ENCODE measurements at regions not wholly inside any gene's neighbourhood (a gene's known extent, or its start where the extent isn't known, plus 50 kb on each side); places are given as distances from the start of the nearest gene placed in this dataset.
A peak's percentile ranks its signal among the peaks of the same experiment; 100 is the strongest.

DNA sequence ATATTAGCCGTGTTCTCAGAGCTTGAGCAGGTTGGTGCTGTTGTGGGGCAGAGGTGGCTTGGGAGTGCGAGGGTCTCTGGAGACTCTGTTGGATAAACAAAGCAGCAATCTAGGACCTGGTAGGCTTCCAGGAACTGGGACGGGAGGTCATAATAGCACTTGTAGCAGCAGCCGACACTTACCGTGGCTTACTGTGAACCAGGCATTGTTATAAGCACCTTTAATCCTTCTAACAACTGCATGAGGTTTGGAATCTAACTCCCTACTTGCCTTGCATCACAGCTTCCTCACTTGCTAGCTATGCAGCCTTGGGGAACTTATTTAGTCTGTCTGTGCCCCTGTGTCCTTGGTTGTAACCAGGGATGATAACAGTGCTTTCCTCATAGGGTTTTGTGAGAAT is 94.9 kb downstream of the NAV1 start:
- POLR2A ChIA-PET (ENCODE audit: partially characterized antibody): interaction anchor here (1.6 kb wide), 1 partner anchor 17 kb away, joined by 8 read pairs; no protein-coding TSS in a partner anchor
- no peak overlapping the region for H2BK15ac ChIP-seq (ENCODE audit: low read length)
- no peaks in the 10 kb centered on the region for H4K20me1 ChIP-seq (replicated peaks in 1 of 2; ENCODE audit: control insufficient read depth in 1 of 2, insufficient read depth in 2 of 2, low read length in 2 of 2)
- no peak overlapping the region for H3K56ac ChIP-seq (replicated peaks; ENCODE audit: insufficient read length, low read depth, low read length)
- no peaks in the 10 kb centered on the region for H3K79me2 ChIP-seq (ENCODE audit: control insufficient read depth in 1 of 2, insufficient read depth in 2 of 2, low read length in 2 of 2)
- H3K4ac ChIP-seq (replicated peaks; ENCODE audit: insufficient read length, low read depth, low read length): no peak overlapping the region
- H3K79me1 ChIP-seq (ENCODE audit: low read depth, low read length): no peaks in the 10 kb centered on the region
- no peak overlapping the region for H4K91ac ChIP-seq (replicated peaks; ENCODE audit: insufficient read length, low read length)
- CTCF ChIA-PET (ENCODE audit: partially characterized antibody): interaction anchor here (1.0 to 2.1 kb wide), 6 partner anchors 9 to 74 kb away, joined by 3 to 5 read pairs (median 3); no protein-coding TSS in a partner anchor
- H2BK20ac ChIP-seq (ENCODE audit: low read length): no peak overlapping the region
- H2BK5ac ChIP-seq (ENCODE audit: low read depth, low read length): no peak overlapping the region
- no peak overlapping the region for H2BK120ac ChIP-seq (replicated peaks; ENCODE audit: low read depth, low read length)
- H2AK5ac ChIP-seq (ENCODE audit: low read depth, low read length): no peak overlapping the region
- H3K9ac ChIP-seq (replicated peaks in 1 of 4; ENCODE audit: extremely low read depth in 1 of 4, low read depth in 3 of 4, low read length in 3 of 4): no peak overlapping the region
- no peaks in the 10 kb centered on the region for H3K23me2 ChIP-seq (ENCODE audit: low read depth, low read length)
- peak; percentile 24 for FAIRE-seq
- WGBS, 2 experiments (ENCODE audit: extremely low coverage in 1 of 2, insufficient coverage in 1 of 2, insufficient read length in 1 of 2, insufficient replicate concordance in 2 of 2, low coverage in 1 of 2, low lambda C conversion rate in 2 of 2, missing lambda C conversion rate in 1 of 2): 88% methylated on average over 5 of the region's 5 CpGs; no CpG with 5 or more reads in 1 of the 2 experiments
- no peaks in the 10 kb centered on the region for H3K9me3 ChIP-seq (ENCODE audit: insufficient read depth in 2 of 2, low read depth in 1 of 2, low read length in 1 of 2)
- H2BK12ac ChIP-seq (ENCODE audit: low read depth, low read length): no peak overlapping the region
- H3K27me3 ChIP-seq (replicated peaks in 1 of 4; ENCODE audit: control insufficient read depth in 3 of 4, extremely low read depth in 1 of 4, insufficient read depth in 3 of 4, low read length in 3 of 4): no peaks in the 10 kb centered on the region
- no peak overlapping the region for H3K4me2 ChIP-seq (ENCODE audit: insufficient read depth in 1 of 2, low read depth in 2 of 2, low read length in 2 of 2)
- no peak overlapping the region for H3K4me3 ChIP-seq (ENCODE audit: extremely low read depth in 1 of 4, insufficient read depth in 2 of 4, low read depth in 3 of 4, low read length in 4 of 4)
- no peak overlapping the region for H4K8ac ChIP-seq (ENCODE audit: extremely low read depth, insufficient read depth, low read length)
- H3K14ac ChIP-seq (ENCODE audit: insufficient read length): no peak overlapping the region
- peaks cover 3 to 13% (median 8%) of the 10 kb centered on the region in 4 experiments; a peak in 6 of 7 replicates for H3K4me1 ChIP-seq (replicated peaks in 1 of 4; ENCODE audit: control insufficient read depth in 3 of 4, insufficient read depth in 4 of 4, low read length in 3 of 4)
- H3K23ac ChIP-seq (ENCODE audit: insufficient read length): no peak overlapping the region
- DNase-seq (ENCODE audit: low read depth in 1 of 2, low spot score in 2 of 2): no peak
- H2AFZ ChIP-seq (ENCODE audit: low read length): no peak overlapping the region
- H3K27ac ChIP-seq (ENCODE audit: low read depth, low read length): no peak overlapping the region
- no peaks in the 10 kb centered on the region for H3K36me3 ChIP-seq (ENCODE audit: control insufficient read depth in 2 of 4, insufficient read depth in 4 of 4, low read length in 3 of 4)
- no peak overlapping the region for H3K18ac ChIP-seq (ENCODE audit: extremely low read depth, low read length)
- no peak overlapping the region for H4K5ac ChIP-seq (ENCODE audit: insufficient read length, low read depth, low read length)
- no peak for TF ChIP-seq NRF1 (IDR thresholded peaks at IDR 0.05; ENCODE audit: low read depth, low read length)
- no peak for TF ChIP-seq RBBP5 (IDR thresholded peaks at IDR 0.05; ENCODE audit: borderline replicate concordance, low read depth, low read length)
- TF ChIP-seq CBX8 (IDR thresholded peaks at IDR 0.05; ENCODE audit: borderline replicate concordance, low read depth, low read length): no peak
- no peak for TF ChIP-seq TEAD4 (IDR thresholded peaks at IDR 0.05; ENCODE audit: low read depth, low read length)
- TF ChIP-seq CEBPB (IDR thresholded peaks at IDR 0.05; ENCODE audit: low read depth, low read length): no peak
- TF ChIP-seq SP2 (IDR thresholded peaks at IDR 0.05; ENCODE audit: low read length): no peak
- no peak for TF ChIP-seq ZNF274 (IDR thresholded peaks at IDR 0.05; ENCODE audit: borderline replicate concordance, extremely low read depth, low read length)
- TF ChIP-seq, protein P1, sequence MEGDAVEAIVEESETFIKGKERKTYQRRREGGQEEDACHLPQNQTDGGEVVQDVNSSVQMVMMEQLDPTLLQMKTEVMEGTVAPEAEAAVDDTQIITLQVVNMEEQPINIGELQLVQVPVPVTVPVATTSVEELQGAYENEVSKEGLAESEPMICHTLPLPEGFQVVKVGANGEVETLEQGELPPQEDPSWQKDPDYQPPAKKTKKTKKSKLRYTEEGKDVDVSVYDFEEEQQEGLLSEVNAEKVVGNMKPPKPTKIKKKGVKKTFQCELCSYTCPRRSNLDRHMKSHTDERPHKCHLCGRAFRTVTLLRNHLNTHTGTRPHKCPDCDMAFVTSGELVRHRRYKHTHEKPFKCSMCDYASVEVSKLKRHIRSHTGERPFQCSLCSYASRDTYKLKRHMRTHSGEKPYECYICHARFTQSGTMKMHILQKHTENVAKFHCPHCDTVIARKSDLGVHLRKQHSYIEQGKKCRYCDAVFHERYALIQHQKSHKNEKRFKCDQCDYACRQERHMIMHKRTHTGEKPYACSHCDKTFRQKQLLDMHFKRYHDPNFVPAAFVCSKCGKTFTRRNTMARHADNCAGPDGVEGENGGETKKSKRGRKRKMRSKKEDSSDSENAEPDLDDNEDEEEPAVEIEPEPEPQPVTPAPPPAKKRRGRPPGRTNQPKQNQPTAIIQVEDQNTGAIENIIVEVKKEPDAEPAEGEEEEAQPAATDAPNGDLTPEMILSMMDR (IDR thresholded peaks at IDR 0.05; ENCODE audit: control extremely low read depth in 1 of 3, insufficient read depth in 1 of 3, low read depth in 1 of 3, low read length in 3 of 3): no peak
- TF ChIP-seq RNF2 (IDR thresholded peaks at IDR 0.05; ENCODE audit: borderline replicate concordance, low read depth, low read length, missing control alignments, poor library complexity, severe bottlenecking): no peak
- no peak for TF ChIP-seq SAP30 (IDR thresholded peaks at IDR 0.05; ENCODE audit: insufficient read depth, insufficient replicate concordance, low read length)
- no peak for TF ChIP-seq POLR2AphosphoS5 (IDR thresholded peaks at IDR 0.05; ENCODE audit: low read depth, low read length)

Data from H1 (cell line).